ENCODE measurements at regions not wholly inside any gene's neighbourhood (a gene's known extent, or its start where the extent isn't known, plus 50 kb on each side); places are given as distances from the start of the nearest gene placed in this dataset.

DNA sequence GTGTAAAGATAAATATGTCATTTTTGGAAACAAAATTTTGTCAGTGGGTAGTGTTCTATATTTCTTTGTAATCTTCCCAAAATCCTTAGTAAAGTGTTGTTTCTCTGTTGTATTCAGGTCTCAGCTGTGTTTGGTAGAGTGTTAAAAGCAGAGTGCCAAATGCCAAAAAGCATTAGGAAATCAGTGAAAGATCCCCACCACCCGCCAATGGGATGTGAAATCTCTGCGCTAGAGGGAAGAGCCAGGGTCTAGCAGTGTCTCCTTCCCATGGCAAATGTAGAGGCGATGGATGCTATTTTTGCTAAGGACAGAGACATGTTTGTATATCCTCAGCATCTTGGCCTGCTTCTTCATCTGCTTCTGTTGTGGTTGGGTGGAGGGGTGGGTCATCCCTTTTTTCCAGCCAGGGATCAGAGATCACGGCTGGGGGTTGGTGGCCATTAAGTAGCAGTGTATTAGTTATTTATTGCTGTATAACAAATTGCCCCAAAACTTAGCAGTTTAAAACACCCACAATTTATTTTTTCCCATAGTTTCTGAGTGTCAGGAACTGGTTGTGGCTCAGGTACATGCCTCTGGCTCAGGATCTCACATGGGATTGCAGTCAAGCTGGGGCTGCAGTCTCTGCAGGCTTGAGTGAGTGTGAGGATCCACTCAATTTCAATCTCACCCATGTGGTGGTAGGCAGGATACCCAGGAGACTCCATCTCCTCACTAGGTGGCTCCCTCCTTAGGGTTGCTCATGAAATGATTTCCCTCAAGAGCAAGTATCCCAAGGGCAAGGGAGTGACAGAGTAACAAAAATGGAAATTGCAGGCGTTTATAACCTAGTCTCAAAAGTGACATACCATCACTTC lies 211.9 kb downstream of the MYCN start:
- TF ChIP-seq CTCF (IDR thresholded peaks at IDR 0.05) (no peak), POLR2A (IDR thresholded peaks at IDR 0.05) (no peak), EP300 (IDR thresholded peaks at IDR 0.05) (no peak), POLR2AphosphoS5 (IDR thresholded peaks at IDR 0.05) (no peak)
